ENCODE measurements at regions not wholly inside any gene's neighbourhood (a gene's known extent, or its start where the extent isn't known, plus 50 kb on each side); places are given as distances from the start of the nearest gene placed in this dataset.

GRCh38 chr19:28914173-28914572, 298.8 kb downstream of the UQCRFS1 start:
- intact Hi-C loops (cut with DNase I) = no loop called here
- Histone ChIP-seq H3K9me3 (replicated peaks in 1 of 3) (no peaks in the 10 kb centered on the region), H3K4me1 (replicated peaks in 1 of 2) (no peaks in the 10 kb centered on the region), H3K27me3 (no peaks in the 10 kb centered on the region), H3K4me3 (no peak overlapping the region), H3K27ac (no peak overlapping the region), H3K36me3 (replicated peaks in 1 of 2) (no peaks in the 10 kb centered on the region)
- TF ChIP-seq CTCF (IDR thresholded peaks at IDR 0.05) (no peak), POLR2A (IDR thresholded peaks at IDR 0.05) (no peak)
- no peak for DNase-seq

GRCh38 chr19:28913626-28914025, 299.3 kb downstream of the UQCRFS1 start:
- WGBS, 4 donors = 75 to 88% (median 88%) methylated on average over 5 to 6 of the region's 6 CpGs
- Histone ChIP-seq H3K27me3 (no peaks in the 10 kb centered on the region), H3K4me1 (replicated peaks in 1 of 2) (no peaks in the 10 kb centered on the region), H3K36me3 (replicated peaks in 1 of 2) (no peaks in the 10 kb centered on the region), H3K27ac (no peak overlapping the region), H3K4me3 (no peak overlapping the region), H3K9me3 (replicated peaks in 1 of 3) (no peaks in the 10 kb centered on the region)
- TF ChIP-seq POLR2A (IDR thresholded peaks at IDR 0.05) (no peak), CTCF (IDR thresholded peaks at IDR 0.05) (no peak)
- intact Hi-C loops (cut with DNase I) = no loop called here
- DNase-seq = no peak

GRCh38 chr19:28908941-28909340, 304.0 kb downstream of the UQCRFS1 start:
- intact Hi-C loops (cut with DNase I) = no loop called here
- Histone ChIP-seq H3K4me1 (replicated peaks in 1 of 2) (no peaks in the 10 kb centered on the region), H3K4me3 (no peak overlapping the region), H3K27ac (no peak overlapping the region), H3K27me3 (no peaks in the 10 kb centered on the region), H3K9me3 (replicated peaks in 1 of 3) (no peaks in the 10 kb centered on the region), H3K36me3 (replicated peaks in 1 of 2) (no peaks in the 10 kb centered on the region)
- 74 to 89% (median 84%) methylated on average over 8 of the region's 8 CpGs for WGBS, 4 donors
- TF ChIP-seq POLR2A (IDR thresholded peaks at IDR 0.05) (no peak), CTCF (IDR thresholded peaks at IDR 0.05) (no peak)
- no peak for DNase-seq

- Histone ChIP-seq H3K27me3 (no peaks in the 10 kb centered on the region), H3K4me3 (no peak overlapping the region), H3K36me3 (replicated peaks in 1 of 2) (no peaks in the 10 kb centered on the region), H3K9me3 (replicated peaks in 1 of 3) (no peaks in the 10 kb centered on the region), H3K4me1 (replicated peaks in 1 of 2) (no peaks in the 10 kb centered on the region), H3K27ac (no peak overlapping the region)
- intact Hi-C loops (cut with DNase I) = no loop called here
- 61 to 81% (median 78%) methylated on average over 7 of the region's 7 CpGs for WGBS, 4 donors
- DNase-seq = no peak
- TF ChIP-seq CTCF (IDR thresholded peaks at IDR 0.05) (no peak), POLR2A (IDR thresholded peaks at IDR 0.05) (no peak)
Observed at GRCh38 chr19:28907534-28907933, 305.4 kb downstream of the UQCRFS1 start.
